Upper lobe of left lung (tissue), 4 donors: ENCODE measurements at regions not wholly inside any gene's neighbourhood (a gene's known extent, or its start where the extent isn't known, plus 50 kb on each side); places are given as distances from the start of the nearest gene placed in this dataset.

Experiments
- CTCF ChIP-seq, 6 experiments: fragments of 450-650 bp in 4 of 6; fragments of 200-600 bp in 2 of 6; sonication (generic) in 2 of 6; IDR thresholded peaks; one replicate each; pipeline ENCODE4 v1.5.1; 2016 to 2019; ENCODE audit warnings: antibody characterized with exemption in 6 of 6
- EP300 ChIP-seq, 4 donors: sonication (generic); formaldehyde crosslinking; IDR thresholded peaks; one replicate each; pipeline ENCODE4 v1.5.1; 2017; ENCODE audit warnings: antibody characterized with exemption in 4 of 4, control low read depth in 2 of 4
- POLR2A ChIP-seq, 4 donors: fragments of 450-650 bp; IDR thresholded peaks; one replicate each; pipeline ENCODE4 v1.5.1; 2016 to 2017; ENCODE audit warnings: antibody characterized with exemption in 4 of 4, mild to moderate bottlenecking in 2 of 4

- no peak for TF ChIP-seq CTCF (IDR thresholded peaks at IDR 0.05)
- no peak for TF ChIP-seq EP300 (IDR thresholded peaks at IDR 0.05)
- no peak for TF ChIP-seq POLR2A (IDR thresholded peaks at IDR 0.05)
Observed at GRCh38 chr11:112663947-112664634, 297.1 kb upstream of the NCAM1 start.
